MM.1S (cell line): ENCODE measurements at regions not wholly inside any gene's neighbourhood (a gene's known extent, or its start where the extent isn't known, plus 50 kb on each side); places are given as distances from the start of the nearest gene placed in this dataset.

Experiments used
- CTCF ChIP-seq: fragments of 300-600 bp; sonication (generic); IDR thresholded peaks from 2 replicates; pipeline ENCODE4 v1.5.1; 2016; ENCODE audit warnings: antibody characterized with exemption, low read length, mixed read lengths
- EZH2 ChIP-seq: fragments of 300-600 bp; sonication (generic); optimal IDR thresholded peaks from 2 replicates; pipeline ENCODE3; 2017; ENCODE audit warnings: low read depth, mild to moderate bottlenecking, antibody characterized with exemption, low read length, mixed read lengths
- EZH2phosphoT487 ChIP-seq: fragments of 300-600 bp; sonication (generic); IDR thresholded peaks from 2 replicates; pipeline ENCODE4 v1.6.1; 2018; ENCODE audit warnings: antibody characterized with exemption, low read length

- TF ChIP-seq CTCF (no peak), EZH2phosphoT487 (no peak), EZH2 (no peak)
Observed at GRCh38 chr5:37916525-37916924, 76.7 kb upstream of the GDNF start.
